Right renal cortex interstitium (tissue), 3 donors: ENCODE measurements at regions not wholly inside any gene's neighbourhood (a gene's known extent, or its start where the extent isn't known, plus 50 kb on each side); places are given as distances from the start of the nearest gene placed in this dataset.

Experiments
- DNase-seq, 3 donors: peaks; one replicate each; pipeline ENCODE4 v3.0.0-alpha.2; 2013; ENCODE audit warnings: low read depth in 3 of 3, low spot score in 2 of 3

GRCh38 chr14:86707071-86707470, 1177.1 kb downstream of the FLRT2 start:
- no peak for DNase-seq

GRCh38 chr14:86683561-86683960, 1153.6 kb downstream of the FLRT2 start:
- no peak for DNase-seq

- no peak for DNase-seq
Observed at GRCh38 chr14:86675059-86675458, 1145.1 kb downstream of the FLRT2 start.

DNA sequence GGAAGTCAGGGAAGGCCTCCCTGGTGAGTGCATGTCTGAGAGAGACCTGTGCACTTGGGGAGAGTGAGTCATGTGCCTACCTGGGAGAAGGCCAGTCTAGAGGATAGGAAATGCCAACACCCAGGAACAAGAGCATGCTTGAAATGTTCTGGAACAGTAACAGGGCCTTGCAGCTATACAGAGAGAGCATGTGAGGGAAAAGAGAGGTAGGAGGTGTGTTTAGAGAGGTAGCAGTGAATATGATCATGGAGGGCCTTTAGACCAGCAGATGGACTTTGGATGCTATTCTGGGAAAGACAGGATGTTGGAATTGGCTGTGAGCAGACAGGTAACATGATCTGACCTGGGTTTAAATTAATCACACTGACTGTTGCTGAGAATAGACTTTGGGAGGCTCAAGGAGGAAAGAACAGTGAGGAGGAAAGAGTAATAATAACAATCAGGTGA, 1143.6 kb downstream of the FLRT2 start:
- no peak for DNase-seq

- no peak for DNase-seq
Observed at GRCh38 chr14:86672080-86672479, 1142.1 kb downstream of the FLRT2 start.

DNA sequence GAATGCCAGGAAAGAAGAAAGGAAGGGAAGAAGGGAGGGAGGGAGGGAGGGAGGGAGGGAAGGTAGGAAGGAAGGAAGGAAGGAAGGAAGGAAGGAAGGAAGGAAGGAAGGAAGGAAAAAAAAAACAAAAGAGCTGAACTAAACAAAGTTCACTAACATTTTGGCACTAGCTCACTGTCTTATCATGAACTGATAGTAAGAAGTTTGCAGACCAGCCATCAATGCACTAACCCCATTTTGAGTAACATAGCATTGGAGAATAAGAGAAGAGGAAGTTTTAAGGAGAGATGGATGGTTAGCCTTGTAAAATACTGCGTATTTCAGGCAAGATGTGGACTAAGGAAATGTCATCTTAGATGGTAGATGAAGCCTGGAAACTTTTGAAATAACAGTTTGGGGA, 1136.0 kb downstream of the FLRT2 start:
- DNase-seq: no peak

DNA sequence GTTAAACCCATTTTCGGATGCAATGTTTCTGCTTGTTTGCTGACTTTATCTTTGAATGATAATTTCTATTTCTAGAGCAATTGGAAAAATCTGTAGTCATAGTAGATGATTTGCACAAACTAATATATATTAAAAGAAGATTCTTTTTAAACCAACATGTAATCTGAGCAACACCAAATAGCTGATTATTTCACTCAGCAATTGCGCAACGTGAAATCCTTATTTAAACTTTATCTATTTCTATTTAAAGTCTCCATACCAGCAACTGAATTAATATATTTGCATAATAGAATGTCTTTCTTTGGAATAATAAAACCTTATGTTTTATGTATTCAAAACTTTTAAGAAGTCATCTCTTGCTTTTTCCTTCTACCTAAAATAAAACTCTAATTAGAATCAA, 1132.4 kb downstream of the FLRT2 start:
- DNase-seq: no peak

DNA sequence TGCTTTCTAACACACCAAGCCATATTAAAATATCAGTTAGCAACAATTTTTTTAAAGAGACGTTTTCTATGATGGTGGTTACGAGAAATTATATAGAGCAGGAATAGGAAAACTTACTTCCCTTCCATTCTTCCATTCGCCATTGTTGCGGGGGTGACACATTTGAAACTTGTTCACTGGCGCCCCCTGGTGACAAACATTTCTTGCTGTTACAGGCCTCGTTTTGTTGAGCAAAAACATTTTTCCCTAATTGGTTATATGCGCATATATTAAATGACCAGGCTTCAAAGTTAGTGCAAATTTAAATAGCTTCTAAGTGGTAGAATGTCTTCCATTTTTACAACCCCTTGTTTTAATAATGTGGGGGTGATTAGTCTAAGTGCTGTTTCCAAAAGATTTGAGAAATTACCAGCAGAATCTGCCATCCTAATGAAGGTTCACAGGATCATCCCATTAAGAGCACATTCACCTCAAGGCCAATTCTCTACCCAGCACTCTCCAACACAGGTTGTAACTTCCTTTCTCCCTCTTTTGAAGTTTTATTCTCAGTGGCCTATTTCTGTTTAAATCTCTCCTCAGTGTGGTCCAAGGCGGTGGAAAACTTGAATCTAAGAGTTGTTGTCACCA, 1124.7 kb downstream of the FLRT2 start:
- DNase-seq: no peak

DNA sequence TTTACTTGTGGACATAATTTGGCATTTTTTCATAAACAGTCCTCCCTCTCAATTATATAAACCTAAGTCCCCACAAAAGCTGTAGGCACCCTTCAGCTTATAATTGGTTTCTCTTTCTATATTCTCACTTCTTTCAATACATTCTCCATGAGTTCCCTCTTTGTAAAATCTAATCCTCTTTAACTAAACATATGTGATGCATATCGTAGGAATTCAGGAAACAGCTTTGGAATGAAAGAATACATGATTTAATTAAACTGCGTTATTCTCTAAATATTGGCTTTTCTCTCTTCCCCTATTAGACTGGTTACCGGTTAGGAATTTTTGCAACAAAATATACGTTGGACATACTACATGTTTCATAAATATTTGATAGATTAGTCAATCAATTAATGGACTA, 1122.6 kb downstream of the FLRT2 start:
- DNase-seq: no peak

DNA sequence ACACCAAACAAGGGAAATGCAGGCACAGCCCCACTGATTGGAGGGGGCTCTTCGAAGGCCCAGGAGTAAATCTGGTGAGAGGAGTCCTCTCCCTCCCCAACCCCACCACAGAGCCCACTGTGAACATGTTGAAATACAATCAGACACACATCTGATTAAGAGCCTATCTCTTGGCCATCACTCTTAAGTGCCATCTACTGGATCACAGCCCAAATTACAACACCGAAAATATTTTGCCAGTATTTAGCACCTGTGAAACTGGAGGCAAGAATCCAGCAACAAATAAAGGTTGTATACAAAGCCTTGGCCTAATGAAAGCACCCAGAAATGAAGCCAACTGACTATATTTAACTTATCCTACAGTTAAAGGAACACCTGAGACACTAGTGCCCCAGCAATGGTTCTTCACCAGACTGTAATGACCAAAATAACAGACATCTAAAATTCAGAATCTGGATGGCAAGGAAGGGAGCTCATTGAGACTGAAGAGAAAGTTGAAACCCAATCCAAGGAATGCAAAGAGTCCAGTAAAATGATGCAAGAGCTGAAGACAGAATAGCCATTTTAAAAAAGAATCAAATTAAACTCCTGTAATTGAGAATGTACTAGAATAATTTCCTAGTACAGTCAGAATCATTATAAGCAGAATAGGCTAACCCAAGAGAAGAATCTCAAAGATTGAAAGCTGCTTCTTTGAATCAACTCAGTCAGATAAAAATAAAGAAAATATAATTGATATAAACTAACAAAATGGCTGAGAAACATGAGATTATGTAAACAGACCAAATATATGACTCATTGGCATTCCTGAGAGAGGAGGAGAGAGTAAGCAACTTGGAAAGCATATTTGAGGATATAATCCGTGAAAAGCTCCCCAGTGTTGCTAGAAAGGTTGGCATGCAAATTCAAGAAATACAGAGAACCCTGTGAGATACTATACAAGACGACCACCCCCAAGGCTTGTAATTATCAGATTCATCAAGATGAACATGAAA, 1117.0 kb downstream of the FLRT2 start:
- no peak for DNase-seq

- DNase-seq: no peak
Observed at GRCh38 chr14:86646125-86646524, 1116.2 kb downstream of the FLRT2 start.

DNA sequence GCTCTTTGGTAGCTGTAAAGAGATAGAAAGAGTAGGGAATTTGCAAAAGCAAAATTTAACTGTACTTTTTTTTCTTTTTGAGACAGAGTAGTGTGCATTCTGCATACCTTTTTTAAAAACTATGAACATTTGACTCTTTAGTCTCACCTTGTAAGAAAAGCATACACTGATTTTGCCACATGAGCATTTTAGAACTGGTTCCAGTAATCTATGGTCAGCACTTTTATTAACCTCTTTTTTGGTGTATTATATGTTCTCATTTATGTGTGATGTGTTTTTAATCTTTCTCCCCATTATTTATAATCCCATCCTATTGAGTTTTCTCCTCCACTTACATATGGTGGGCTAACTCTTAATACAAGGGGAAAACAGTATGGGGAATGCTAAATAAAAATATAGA, 1111.4 kb downstream of the FLRT2 start:
- no peak for DNase-seq

- no peak for DNase-seq
Observed at GRCh38 chr14:86640288-86640687, 1110.3 kb downstream of the FLRT2 start.

GRCh38 chr14:86639666-86640065, 1109.7 kb downstream of the FLRT2 start:
- no peak for DNase-seq

DNA sequence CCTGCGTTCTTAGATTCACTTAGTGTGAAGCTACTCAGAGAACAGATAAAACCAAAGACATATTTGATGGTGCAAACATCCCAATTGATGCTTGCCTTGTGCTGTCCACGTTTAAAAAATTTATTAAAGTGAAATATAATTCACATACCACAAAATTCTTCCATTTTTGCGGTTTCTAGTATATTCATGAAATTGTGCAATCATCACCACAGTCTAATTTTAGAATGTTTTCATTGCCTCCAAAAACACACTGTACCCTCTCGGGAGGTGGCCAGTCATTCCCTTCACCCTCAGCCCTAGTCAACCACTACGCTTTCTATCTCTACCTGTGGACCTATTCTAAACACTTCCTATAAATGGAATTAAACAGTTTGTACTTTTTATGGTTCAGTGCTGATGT, 1109.2 kb downstream of the FLRT2 start:
- no peak for DNase-seq

GRCh38 chr14:86627080-86627479, 1097.1 kb downstream of the FLRT2 start:
- no peak for DNase-seq

GRCh38 chr14:86626530-86626929, 1096.6 kb downstream of the FLRT2 start:
- no peak for DNase-seq

- no peak for DNase-seq
Observed at GRCh38 chr14:86625637-86626036, 1095.7 kb downstream of the FLRT2 start.

GRCh38 chr14:86619726-86620125, 1089.8 kb downstream of the FLRT2 start:
- no peak for DNase-seq

GRCh38 chr14:86613786-86614185, 1083.8 kb downstream of the FLRT2 start:
- DNase-seq: peak; percentile 58 to 73 (median 60)

DNA sequence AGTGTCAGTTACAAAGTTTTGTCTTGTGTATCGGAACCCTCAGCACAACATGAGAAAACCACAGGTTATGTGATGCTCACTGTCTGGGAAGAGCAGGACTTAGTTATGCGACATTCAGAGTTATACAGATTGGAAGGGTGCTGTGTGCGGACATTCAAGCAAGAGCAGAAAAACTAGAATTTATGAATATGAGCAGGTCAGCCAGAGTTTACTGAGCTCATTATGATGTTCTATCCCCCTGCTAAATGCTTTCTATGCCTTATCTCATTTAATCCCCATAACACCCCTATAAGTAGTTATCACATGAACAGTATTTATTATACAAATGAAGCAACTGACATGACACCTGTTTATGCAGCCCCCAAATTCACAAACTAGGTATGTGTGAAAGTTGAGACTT, 1083.2 kb downstream of the FLRT2 start:
- DNase-seq: peak in 2 of 3 donors; percentile 24 to 25

DNA sequence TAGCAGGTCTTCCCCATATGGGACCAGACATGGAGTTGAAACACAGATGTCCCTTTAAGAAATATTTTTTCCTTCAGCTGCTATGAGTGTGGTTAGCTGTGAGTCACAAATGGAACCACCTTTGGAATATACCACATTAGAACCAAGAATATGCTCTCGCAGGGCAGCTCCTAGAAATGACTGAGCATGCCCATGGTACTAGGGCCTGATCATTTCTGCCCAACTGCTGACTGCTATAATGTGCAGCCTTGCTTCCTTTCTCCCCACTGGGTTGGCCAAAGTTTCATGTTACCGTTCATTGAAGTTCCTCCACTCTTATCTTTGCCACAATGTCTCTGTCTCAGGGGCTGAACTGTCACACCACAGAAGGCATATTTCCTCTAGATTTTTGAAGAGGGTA, 1074.6 kb downstream of the FLRT2 start:
- no peak for DNase-seq
